HEK293 (cell line): ENCODE measurements at regions not wholly inside any gene's neighbourhood (a gene's known extent, or its start where the extent isn't known, plus 50 kb on each side); places are given as distances from the start of the nearest gene placed in this dataset.

Experiments used
- CTCF ChIA-PET: fragments of 350-600 bp; formaldehyde crosslinking; extraction: SDS; loops from one replicate; lab custom pipeline; 2021; ENCODE audit warnings: antibody characterized with exemption; lab: Yijun Ruan, JAX
- POLR2A ChIA-PET: fragments of 300-600 bp; formaldehyde crosslinking; extraction: SDS; loops from one replicate; lab custom pipeline; 2020; ENCODE audit warnings: antibody characterized with exemption, inconsistent platforms; lab: Yijun Ruan, JAX
- H3K27ac ChIP-seq: fragments of 200-500 bp; sonication (Bioruptor generic); 2 replicates; pipeline ENCODE4 v1.5.1; 2014; ENCODE audit warnings: low read depth, low read length, control low read depth, inconsistent platforms; ENCODE audit errors: extremely low read depth
- H3K36me3 ChIP-seq, 2 experiments: fragments of 200-500 bp in 1 of 2; sonication (Bioruptor generic) in 1 of 2; 1 replicate in 1 of 2; 2 replicates in 1 of 2; pipeline ENCODE4 v1.5.1; 2014 to 2017; ENCODE audit warnings: inconsistent platforms in 2 of 2, low read length in 2 of 2; ENCODE audit not compliant: control insufficient read depth in 2 of 2, insufficient read depth in 1 of 2
- H3K4me1 ChIP-seq: fragments of 200-500 bp; sonication (Bioruptor generic); 2 replicates; pipeline ENCODE4 v1.5.1; 2014; ENCODE audit warnings: mild to moderate bottlenecking, low read length, inconsistent platforms; ENCODE audit not compliant: control insufficient read depth, insufficient read depth
- H3K4me3 ChIP-seq: 2 replicates; pipeline ENCODE4 v1.5.1; 2011; ENCODE audit warnings: low read depth, mild to moderate bottlenecking, control low read depth, low read length, moderate library complexity
- H3K9me3 ChIP-seq: fragments of 200-500 bp; sonication (Bioruptor generic); 2 replicates; pipeline ENCODE4 v1.5.1; 2014; ENCODE audit warnings: low read depth, low read length, inconsistent platforms; ENCODE audit not compliant: control insufficient read depth, insufficient read depth
- GFI1B ChIP-seq: fragments of 450-650 bp; formaldehyde crosslinking; IDR thresholded peaks from 2 replicates; pipeline ENCODE4 v1.5.1; 2016; ENCODE audit warnings: missing biosample characterization, missing genetic modification characterization
- GLIS1 ChIP-seq: fragments of 450-650 bp; formaldehyde crosslinking; IDR thresholded peaks from 2 replicates; pipeline ENCODE4 v1.5.1; 2016; ENCODE audit warnings: missing biosample characterization, missing genetic modification characterization
- HOXC10 ChIP-seq: sonication (generic); formaldehyde crosslinking; IDR thresholded peaks from 2 replicates; pipeline ENCODE4 v1.8.1; 2023; ENCODE audit warnings: mild to moderate bottlenecking, missing genetic modification reagents
- KLF16 ChIP-seq: fragments of 450-650 bp; formaldehyde crosslinking; IDR thresholded peaks from 2 replicates; pipeline ENCODE4 v1.5.1; 2017; ENCODE audit warnings: missing biosample characterization, missing genetic modification characterization
- SCRT1 ChIP-seq: fragments of 450-650 bp; formaldehyde crosslinking; IDR thresholded peaks from 2 replicates; pipeline ENCODE4 v1.5.1; 2016; ENCODE audit warnings: missing biosample characterization, missing genetic modification characterization, borderline replicate concordance
- WT1 ChIP-seq: fragments of 450-650 bp; formaldehyde crosslinking; IDR thresholded peaks from 2 replicates; pipeline ENCODE4 v1.5.1; 2016; ENCODE audit warnings: missing biosample characterization, missing genetic modification characterization
- YY2 ChIP-seq: fragments of 450-650 bp; formaldehyde crosslinking; IDR thresholded peaks from 2 replicates; pipeline ENCODE4 v1.5.1; 2016; ENCODE audit warnings: missing biosample characterization, missing genetic modification characterization
- ZFP37 ChIP-seq: fragments of 450-650 bp; formaldehyde crosslinking; IDR thresholded peaks from 2 replicates; pipeline ENCODE4 v1.5.1; 2016; ENCODE audit warnings: missing biosample characterization, missing genetic modification characterization
- ZNF23 ChIP-seq: fragments of 450-650 bp; formaldehyde crosslinking; IDR thresholded peaks from 2 replicates; pipeline ENCODE4 v1.5.1; 2016; ENCODE audit warnings: missing biosample characterization, missing genetic modification characterization, borderline replicate concordance
- ZNF248 ChIP-seq: fragments of 450-650 bp; formaldehyde crosslinking; IDR thresholded peaks from 2 replicates; pipeline ENCODE4 v1.5.1; 2017; ENCODE audit warnings: missing biosample characterization, missing genetic modification characterization
- ZNF266 ChIP-seq: fragments of 450-650 bp; formaldehyde crosslinking; IDR thresholded peaks from 2 replicates; pipeline ENCODE4 v1.5.1; 2016; ENCODE audit warnings: missing biosample characterization, missing genetic modification characterization, low read depth
- ZNF335 ChIP-seq: fragments of 450-650 bp; formaldehyde crosslinking; conservative IDR thresholded peaks from 2 replicates; pipeline ENCODE4 v1.5.1; 2016; ENCODE audit warnings: missing biosample characterization, missing genetic modification characterization
- ZNF366 ChIP-seq: fragments of 450-650 bp; formaldehyde crosslinking; conservative IDR thresholded peaks from 2 replicates; pipeline ENCODE4 v1.5.1; 2016; ENCODE audit warnings: missing biosample characterization, missing genetic modification characterization
- ZNF404 ChIP-seq: fragments of 450-650 bp; formaldehyde crosslinking; IDR thresholded peaks from 2 replicates; pipeline ENCODE4 v1.5.1; 2017; ENCODE audit warnings: missing biosample characterization, missing genetic modification characterization
- ZNF76 ChIP-seq: fragments of 450-650 bp; formaldehyde crosslinking; IDR thresholded peaks from 2 replicates; pipeline ENCODE4; 2016; ENCODE audit warnings: low read depth, missing biosample characterization, missing genetic modification characterization, borderline replicate concordance
- ZSCAN30 ChIP-seq: fragments of 450-650 bp; IDR thresholded peaks from 2 replicates; pipeline ENCODE4 v1.5.1; 2018; ENCODE audit warnings: missing biosample characterization, mild to moderate bottlenecking, missing genetic modification characterization, moderate library complexity
- TF ChIP-seq, protein P1 (sequence below): fragments of 450-650 bp; formaldehyde crosslinking; IDR thresholded peaks from 2 replicates; pipeline ENCODE4 v1.5.1; 2016; ENCODE audit warnings: missing biosample characterization, missing genetic modification characterization, borderline replicate concordance
- TF ChIP-seq, protein P2 (sequence below): fragments of 450-650 bp; formaldehyde crosslinking; IDR thresholded peaks from 2 replicates; pipeline ENCODE4 v1.5.1; 2016; ENCODE audit warnings: missing biosample characterization, missing genetic modification characterization
- TF ChIP-seq, protein P3 (sequence below): fragments of 450-650 bp; formaldehyde crosslinking; IDR thresholded peaks from 2 replicates; pipeline ENCODE4 v1.5.1; 2016; ENCODE audit warnings: missing biosample characterization, missing genetic modification characterization
- TF ChIP-seq, protein P4 (sequence below): fragments of 450-650 bp; formaldehyde crosslinking; IDR thresholded peaks from 2 replicates; pipeline ENCODE4 v1.5.1; 2017; ENCODE audit warnings: missing biosample characterization, missing genetic modification characterization
- TF ChIP-seq, protein P5 (sequence below): fragments of 450-650 bp; formaldehyde crosslinking; IDR thresholded peaks from 2 replicates; pipeline ENCODE4 v1.5.1; 2016; ENCODE audit warnings: missing biosample characterization, missing genetic modification characterization

DNA sequence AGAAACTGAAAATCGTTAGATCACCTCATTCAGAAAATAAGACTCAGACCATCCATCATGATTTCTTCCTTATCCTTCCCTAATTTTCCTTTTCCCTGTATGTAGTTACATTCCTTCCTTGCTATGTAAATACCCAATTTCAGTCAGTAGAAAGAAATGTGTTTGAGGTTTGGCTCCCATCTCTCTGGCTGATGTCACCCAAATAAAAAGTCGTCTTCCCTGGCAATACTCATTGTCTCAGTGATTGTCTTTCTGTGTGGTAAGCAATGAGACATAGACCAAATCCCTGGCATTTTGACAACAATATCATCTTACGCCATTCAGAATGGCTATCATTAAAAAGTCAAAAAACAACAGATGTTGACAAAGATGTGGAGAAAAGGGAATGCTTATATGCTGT, 303.9 kb upstream of the EDIL3 start (continued):
- TF ChIP-seq, protein P1, sequence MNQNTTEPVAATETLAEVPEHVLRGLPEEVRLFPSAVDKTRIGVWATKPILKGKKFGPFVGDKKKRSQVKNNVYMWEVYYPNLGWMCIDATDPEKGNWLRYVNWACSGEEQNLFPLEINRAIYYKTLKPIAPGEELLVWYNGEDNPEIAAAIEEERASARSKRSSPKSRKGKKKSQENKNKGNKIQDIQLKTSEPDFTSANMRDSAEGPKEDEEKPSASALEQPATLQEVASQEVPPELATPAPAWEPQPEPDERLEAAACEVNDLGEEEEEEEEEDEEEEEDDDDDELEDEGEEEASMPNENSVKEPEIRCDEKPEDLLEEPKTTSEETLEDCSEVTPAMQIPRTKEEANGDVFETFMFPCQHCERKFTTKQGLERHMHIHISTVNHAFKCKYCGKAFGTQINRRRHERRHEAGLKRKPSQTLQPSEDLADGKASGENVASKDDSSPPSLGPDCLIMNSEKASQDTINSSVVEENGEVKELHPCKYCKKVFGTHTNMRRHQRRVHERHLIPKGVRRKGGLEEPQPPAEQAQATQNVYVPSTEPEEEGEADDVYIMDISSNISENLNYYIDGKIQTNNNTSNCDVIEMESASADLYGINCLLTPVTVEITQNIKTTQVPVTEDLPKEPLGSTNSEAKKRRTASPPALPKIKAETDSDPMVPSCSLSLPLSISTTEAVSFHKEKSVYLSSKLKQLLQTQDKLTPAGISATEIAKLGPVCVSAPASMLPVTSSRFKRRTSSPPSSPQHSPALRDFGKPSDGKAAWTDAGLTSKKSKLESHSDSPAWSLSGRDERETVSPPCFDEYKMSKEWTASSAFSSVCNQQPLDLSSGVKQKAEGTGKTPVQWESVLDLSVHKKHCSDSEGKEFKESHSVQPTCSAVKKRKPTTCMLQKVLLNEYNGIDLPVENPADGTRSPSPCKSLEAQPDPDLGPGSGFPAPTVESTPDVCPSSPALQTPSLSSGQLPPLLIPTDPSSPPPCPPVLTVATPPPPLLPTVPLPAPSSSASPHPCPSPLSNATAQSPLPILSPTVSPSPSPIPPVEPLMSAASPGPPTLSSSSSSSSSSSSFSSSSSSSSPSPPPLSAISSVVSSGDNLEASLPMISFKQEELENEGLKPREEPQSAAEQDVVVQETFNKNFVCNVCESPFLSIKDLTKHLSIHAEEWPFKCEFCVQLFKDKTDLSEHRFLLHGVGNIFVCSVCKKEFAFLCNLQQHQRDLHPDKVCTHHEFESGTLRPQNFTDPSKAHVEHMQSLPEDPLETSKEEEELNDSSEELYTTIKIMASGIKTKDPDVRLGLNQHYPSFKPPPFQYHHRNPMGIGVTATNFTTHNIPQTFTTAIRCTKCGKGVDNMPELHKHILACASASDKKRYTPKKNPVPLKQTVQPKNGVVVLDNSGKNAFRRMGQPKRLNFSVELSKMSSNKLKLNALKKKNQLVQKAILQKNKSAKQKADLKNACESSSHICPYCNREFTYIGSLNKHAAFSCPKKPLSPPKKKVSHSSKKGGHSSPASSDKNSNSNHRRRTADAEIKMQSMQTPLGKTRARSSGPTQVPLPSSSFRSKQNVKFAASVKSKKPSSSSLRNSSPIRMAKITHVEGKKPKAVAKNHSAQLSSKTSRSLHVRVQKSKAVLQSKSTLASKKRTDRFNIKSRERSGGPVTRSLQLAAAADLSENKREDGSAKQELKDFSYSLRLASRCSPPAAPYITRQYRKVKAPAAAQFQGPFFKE (tag by site-specific recombination) = no peak
- 0 out of 2 replicates have a peak, but pooled peaks have one; percentile 56 for TF ChIP-seq ZFP37 (tag by site-specific recombination)
- TF ChIP-seq, protein P2, sequence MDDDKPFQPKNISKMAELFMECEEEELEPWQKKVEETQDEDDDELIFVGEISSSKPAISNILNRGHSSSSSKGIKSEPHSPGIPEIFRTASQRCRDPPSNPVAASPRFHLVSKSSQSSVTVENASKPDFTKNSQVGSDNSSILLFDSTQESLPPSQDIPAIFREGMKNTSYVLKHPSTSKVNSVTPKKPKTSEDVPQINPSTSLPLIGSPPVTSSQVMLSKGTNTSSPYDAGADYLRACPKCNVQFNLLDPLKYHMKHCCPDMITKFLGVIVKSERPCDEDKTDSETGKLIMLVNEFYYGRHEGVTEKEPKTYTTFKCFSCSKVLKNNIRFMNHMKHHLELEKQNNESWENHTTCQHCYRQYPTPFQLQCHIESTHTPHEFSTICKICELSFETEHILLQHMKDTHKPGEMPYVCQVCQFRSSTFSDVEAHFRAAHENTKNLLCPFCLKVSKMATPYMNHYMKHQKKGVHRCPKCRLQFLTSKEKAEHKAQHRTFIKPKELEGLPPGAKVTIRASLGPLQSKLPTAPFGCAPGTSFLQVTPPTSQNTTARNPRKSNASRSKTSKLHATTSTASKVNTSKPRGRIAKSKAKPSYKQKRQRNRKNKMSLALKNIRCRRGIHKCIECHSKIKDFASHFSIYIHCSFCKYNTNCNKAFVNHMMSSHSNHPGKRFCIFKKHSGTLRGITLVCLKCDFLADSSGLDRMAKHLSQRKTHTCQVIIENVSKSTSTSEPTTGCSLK (tag by site-specific recombination) = no peak
- TF ChIP-seq, protein P3, sequence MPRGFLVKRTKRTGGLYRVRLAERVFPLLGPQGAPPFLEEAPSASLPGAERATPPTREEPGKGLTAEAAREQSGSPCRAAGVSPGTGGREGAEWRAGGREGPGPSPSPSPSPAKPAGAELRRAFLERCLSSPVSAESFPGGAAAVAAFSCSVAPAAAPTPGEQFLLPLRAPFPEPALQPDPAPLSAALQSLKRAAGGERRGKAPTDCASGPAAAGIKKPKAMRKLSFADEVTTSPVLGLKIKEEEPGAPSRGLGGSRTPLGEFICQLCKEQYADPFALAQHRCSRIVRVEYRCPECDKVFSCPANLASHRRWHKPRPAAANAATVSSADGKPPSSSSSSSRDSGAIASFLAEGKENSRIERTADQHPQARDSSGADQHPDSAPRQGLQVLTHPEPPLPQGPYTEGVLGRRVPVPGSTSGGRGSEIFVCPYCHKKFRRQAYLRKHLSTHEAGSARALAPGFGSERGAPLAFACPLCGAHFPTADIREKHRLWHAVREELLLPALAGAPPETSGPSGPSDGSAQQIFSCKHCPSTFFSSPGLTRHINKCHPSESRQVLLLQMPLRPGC (tag by site-specific recombination) = no peak
- no peak for TF ChIP-seq ZNF23 (tag by site-specific recombination)
- TF ChIP-seq WT1 (tag by site-specific recombination) = no peak
- TF ChIP-seq ZNF335 (tag by site-specific recombination) = peak; percentile 33; the same call in 1 of the 2 replicates
- no peak for TF ChIP-seq HOXC10 (CRISPR knock-in tag)
- no peak for TF ChIP-seq ZNF76 (tag by site-specific recombination)
- no peak for TF ChIP-seq ZNF266 (tag by site-specific recombination)
- no peak for TF ChIP-seq ZSCAN30 (tag by site-specific recombination)

DNA sequence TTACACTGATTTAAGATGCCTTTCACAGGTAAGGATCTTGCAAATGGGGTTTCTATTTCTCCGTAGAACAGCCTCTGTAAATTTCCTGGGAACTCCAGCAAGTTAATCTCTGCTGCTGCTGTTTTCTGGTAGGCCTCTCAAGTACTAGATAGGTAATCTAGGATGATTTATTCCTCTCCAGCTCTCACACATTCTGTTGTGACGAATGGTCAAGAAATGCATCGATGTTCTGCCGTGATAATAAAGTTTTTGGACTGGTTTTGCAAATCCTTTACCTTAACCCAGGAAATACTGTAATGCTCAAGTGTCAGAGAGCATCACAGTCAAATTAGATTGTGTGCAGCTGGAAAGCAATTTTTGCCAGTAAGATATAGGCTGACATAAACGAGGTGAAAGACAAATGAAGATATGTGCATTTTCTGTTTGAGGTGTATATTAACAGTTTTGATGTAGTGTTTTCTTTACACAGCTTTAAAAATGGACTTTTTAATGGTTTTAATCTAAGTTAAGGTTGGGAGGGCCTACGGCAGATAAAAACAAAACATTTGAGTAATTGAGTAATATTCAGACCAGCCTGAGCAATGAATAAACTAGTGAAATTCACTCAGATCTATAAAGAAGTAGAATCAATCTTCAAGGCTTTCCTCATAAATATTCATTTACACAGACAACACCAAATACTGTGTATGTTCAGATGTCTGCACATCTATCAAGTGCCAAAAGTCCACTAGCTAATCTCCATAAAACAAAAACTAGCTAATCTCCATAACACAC, 300.6 kb upstream of the EDIL3 start:
- CTCF ChIA-PET = interaction anchor here (0.7 kb wide), 1 partner anchor 1077 kb away, joined by 5 read pairs; no protein-coding TSS in a partner anchor
- H3K27ac ChIP-seq = no peak overlapping the region
- H3K4me3 ChIP-seq = no peak overlapping the region
- POLR2A ChIA-PET = no interaction called here
- no peaks in the 10 kb centered on the region for H3K9me3 ChIP-seq
- no peaks in the 10 kb centered on the region for H3K36me3 ChIP-seq
- no peaks in the 10 kb centered on the region for H3K4me1 ChIP-seq
- TF ChIP-seq SCRT1 (tag by site-specific recombination) = no peak
- TF ChIP-seq, protein P4, sequence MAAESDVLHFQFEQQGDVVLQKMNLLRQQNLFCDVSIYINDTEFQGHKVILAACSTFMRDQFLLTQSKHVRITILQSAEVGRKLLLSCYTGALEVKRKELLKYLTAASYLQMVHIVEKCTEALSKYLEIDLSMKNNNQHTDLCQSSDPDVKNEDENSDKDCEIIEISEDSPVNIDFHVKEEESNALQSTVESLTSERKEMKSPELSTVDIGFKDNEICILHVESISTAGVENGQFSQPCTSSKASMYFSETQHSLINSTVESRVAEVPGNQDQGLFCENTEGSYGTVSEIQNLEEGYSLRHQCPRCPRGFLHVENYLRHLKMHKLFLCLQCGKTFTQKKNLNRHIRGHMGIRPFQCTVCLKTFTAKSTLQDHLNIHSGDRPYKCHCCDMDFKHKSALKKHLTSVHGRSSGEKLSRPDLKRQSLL = no peak
- TF ChIP-seq ZNF248 (tag by site-specific recombination) = no peak
- TF ChIP-seq ZFP37 (tag by site-specific recombination) = no peak
- TF ChIP-seq ZNF366 (tag by site-specific recombination) = no peak
- no peak for TF ChIP-seq YY2
- TF ChIP-seq KLF16 (tag by site-specific recombination) = no peak
- no peak for TF ChIP-seq ZNF404 (tag by site-specific recombination)
- TF ChIP-seq GLIS1 (tag by site-specific recombination) = no peak
- TF ChIP-seq, protein P5, sequence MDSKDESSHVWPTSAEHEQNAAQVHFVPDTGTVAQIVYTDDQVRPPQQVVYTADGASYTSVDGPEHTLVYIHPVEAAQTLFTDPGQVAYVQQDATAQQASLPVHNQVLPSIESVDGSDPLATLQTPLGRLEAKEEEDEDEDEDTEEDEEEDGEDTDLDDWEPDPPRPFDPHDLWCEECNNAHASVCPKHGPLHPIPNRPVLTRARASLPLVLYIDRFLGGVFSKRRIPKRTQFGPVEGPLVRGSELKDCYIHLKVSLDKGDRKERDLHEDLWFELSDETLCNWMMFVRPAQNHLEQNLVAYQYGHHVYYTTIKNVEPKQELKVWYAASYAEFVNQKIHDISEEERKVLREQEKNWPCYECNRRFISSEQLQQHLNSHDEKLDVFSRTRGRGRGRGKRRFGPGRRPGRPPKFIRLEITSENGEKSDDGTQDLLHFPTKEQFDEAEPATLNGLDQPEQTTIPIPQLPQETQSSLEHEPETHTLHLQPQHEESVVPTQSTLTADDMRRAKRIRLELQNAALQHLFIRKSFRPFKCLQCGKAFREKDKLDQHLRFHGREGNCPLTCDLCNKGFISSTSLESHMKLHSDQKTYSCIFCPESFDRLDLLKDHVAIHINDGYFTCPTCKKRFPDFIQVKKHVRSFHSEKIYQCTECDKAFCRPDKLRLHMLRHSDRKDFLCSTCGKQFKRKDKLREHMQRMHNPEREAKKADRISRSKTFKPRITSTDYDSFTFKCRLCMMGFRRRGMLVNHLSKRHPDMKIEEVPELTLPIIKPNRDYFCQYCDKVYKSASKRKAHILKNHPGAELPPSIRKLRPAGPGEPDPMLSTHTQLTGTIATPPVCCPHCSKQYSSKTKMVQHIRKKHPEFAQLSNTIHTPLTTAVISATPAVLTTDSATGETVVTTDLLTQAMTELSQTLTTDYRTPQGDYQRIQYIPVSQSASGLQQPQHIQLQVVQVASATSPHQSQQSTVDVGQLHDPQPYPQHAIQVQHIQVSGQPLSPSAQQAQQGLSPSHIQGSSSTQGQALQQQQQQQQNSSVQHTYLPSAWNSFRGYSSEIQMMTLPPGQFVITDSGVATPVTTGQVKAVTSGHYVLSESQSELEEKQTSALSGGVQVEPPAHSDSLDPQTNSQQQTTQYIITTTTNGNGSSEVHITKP (tag by site-specific recombination) = no peak
- TF ChIP-seq GFI1B = no peak
